ENCODE measurements at regions not wholly inside any gene's neighbourhood (a gene's known extent, or its start where the extent isn't known, plus 50 kb on each side); places are given as distances from the start of the nearest gene placed in this dataset.
A peak's percentile ranks its signal among the peaks of the same experiment; 100 is the strongest.

GRCh38 chr7:41311301-41311700 lies 391.6 kb downstream of the INHBA start:
- no peaks in the 10 kb centered on the region for H3K27me3 ChIP-seq (ENCODE audit: control insufficient read depth, insufficient read depth, low read length)
- no peak overlapping the region for H3K27ac ChIP-seq (ENCODE audit: low read length)
- H3K4me3 ChIP-seq (ENCODE audit: low read length): no peak overlapping the region
- H3K4me1 ChIP-seq (ENCODE audit: control insufficient read depth, insufficient read depth, low read length): 0 out of 2 replicates have a peak, but pooled peaks cover 2% of the 10 kb centered on the region
- no peaks in the 10 kb centered on the region for H3K36me3 ChIP-seq (ENCODE audit: control insufficient read depth, insufficient read depth, low read length)
- DNase-seq (ENCODE audit: low read depth, low spot score): no peak
- WGBS (ENCODE audit: insufficient coverage, insufficient read length): no CpG with 5 or more reads among the region's 3 CpGs
- H3K9me3 ChIP-seq (ENCODE audit: control insufficient read depth, insufficient read depth, low read length): no peaks in the 10 kb centered on the region

GRCh38 chr7:41306486-41306885 lies 396.4 kb downstream of the INHBA start:
- no peaks in the 10 kb centered on the region for H3K9me3 ChIP-seq (ENCODE audit: control insufficient read depth, insufficient read depth, low read length)
- H3K27me3 ChIP-seq (ENCODE audit: control insufficient read depth, insufficient read depth, low read length): no peaks in the 10 kb centered on the region
- no peaks in the 10 kb centered on the region for H3K36me3 ChIP-seq (ENCODE audit: control insufficient read depth, insufficient read depth, low read length)
- no peaks in the 10 kb centered on the region for H3K4me1 ChIP-seq (ENCODE audit: control insufficient read depth, insufficient read depth, low read length)
- H3K27ac ChIP-seq (ENCODE audit: low read length): no peak overlapping the region
- DNase-seq (ENCODE audit: low read depth, low spot score): no peak
- WGBS (ENCODE audit: insufficient coverage, insufficient read length): no CpG with 5 or more reads among the region's 2 CpGs
- H3K4me3 ChIP-seq (ENCODE audit: low read length): no peak overlapping the region

- no peak overlapping the region for H3K4me3 ChIP-seq (ENCODE audit: low read length)
- DNase-seq (ENCODE audit: low read depth, low spot score): no peak
- H3K27me3 ChIP-seq (ENCODE audit: control insufficient read depth, insufficient read depth, low read length): no peaks in the 10 kb centered on the region
- H3K36me3 ChIP-seq (ENCODE audit: control insufficient read depth, insufficient read depth, low read length): no peaks in the 10 kb centered on the region
- no peaks in the 10 kb centered on the region for H3K9me3 ChIP-seq (ENCODE audit: control insufficient read depth, insufficient read depth, low read length)
- no peaks in the 10 kb centered on the region for H3K4me1 ChIP-seq (ENCODE audit: control insufficient read depth, insufficient read depth, low read length)
- WGBS (ENCODE audit: insufficient coverage, insufficient read length): no CpG with 5 or more reads among the region's 1 CpG
- no peak overlapping the region for H3K27ac ChIP-seq (ENCODE audit: low read length)
These were observed 397.9 kb downstream of the INHBA start for GRCh38 chr7:41305001-41305400.

- no peaks in the 10 kb centered on the region for H3K36me3 ChIP-seq (ENCODE audit: control insufficient read depth, insufficient read depth, low read length)
- no peak for DNase-seq (ENCODE audit: low read depth, low spot score)
- H3K4me1 ChIP-seq (ENCODE audit: control insufficient read depth, insufficient read depth, low read length): no peaks in the 10 kb centered on the region
- WGBS (ENCODE audit: insufficient coverage, insufficient read length): no CpG with 5 or more reads among the region's 4 CpGs
- H3K27me3 ChIP-seq (ENCODE audit: control insufficient read depth, insufficient read depth, low read length): no peaks in the 10 kb centered on the region
- no peak overlapping the region for H3K4me3 ChIP-seq (ENCODE audit: low read length)
- no peak overlapping the region for H3K27ac ChIP-seq (ENCODE audit: low read length)
- H3K9me3 ChIP-seq (ENCODE audit: control insufficient read depth, insufficient read depth, low read length): no peaks in the 10 kb centered on the region
These were observed 399.2 kb downstream of the INHBA start for GRCh38 chr7:41303709-41304108.

GRCh38 chr7:41298409-41298808 lies 404.5 kb downstream of the INHBA start:
- H3K36me3 ChIP-seq (ENCODE audit: control insufficient read depth, insufficient read depth, low read length): no peaks in the 10 kb centered on the region
- no peak overlapping the region for H3K27ac ChIP-seq (ENCODE audit: low read length)
- no peaks in the 10 kb centered on the region for H3K9me3 ChIP-seq (ENCODE audit: control insufficient read depth, insufficient read depth, low read length)
- H3K4me3 ChIP-seq (ENCODE audit: low read length): no peak overlapping the region
- H3K27me3 ChIP-seq (ENCODE audit: control insufficient read depth, insufficient read depth, low read length): no peaks in the 10 kb centered on the region
- H3K4me1 ChIP-seq (ENCODE audit: control insufficient read depth, insufficient read depth, low read length): no peaks in the 10 kb centered on the region
- no CpG with 5 or more reads among the region's 2 CpGs for WGBS (ENCODE audit: insufficient coverage, insufficient read length)
- DNase-seq (ENCODE audit: low read depth, low spot score): no peak

GRCh38 chr7:41297166-41297565 lies 405.7 kb downstream of the INHBA start:
- H3K36me3 ChIP-seq (ENCODE audit: control insufficient read depth, insufficient read depth, low read length): no peaks in the 10 kb centered on the region
- H3K27me3 ChIP-seq (ENCODE audit: control insufficient read depth, insufficient read depth, low read length): no peaks in the 10 kb centered on the region
- no peaks in the 10 kb centered on the region for H3K4me1 ChIP-seq (ENCODE audit: control insufficient read depth, insufficient read depth, low read length)
- no CpG with 5 or more reads among the region's 6 CpGs for WGBS (ENCODE audit: insufficient coverage, insufficient read length)
- no peaks in the 10 kb centered on the region for H3K9me3 ChIP-seq (ENCODE audit: control insufficient read depth, insufficient read depth, low read length)
- H3K4me3 ChIP-seq (ENCODE audit: low read length): no peak overlapping the region
- no peak overlapping the region for H3K27ac ChIP-seq (ENCODE audit: low read length)
- no peak for DNase-seq (ENCODE audit: low read depth, low spot score)

- no peaks in the 10 kb centered on the region for H3K4me1 ChIP-seq (ENCODE audit: control insufficient read depth, insufficient read depth, low read length)
- no peaks in the 10 kb centered on the region for H3K27me3 ChIP-seq (ENCODE audit: control insufficient read depth, insufficient read depth, low read length)
- no CpG with 5 or more reads among the region's 1 CpG for WGBS (ENCODE audit: insufficient coverage, insufficient read length)
- H3K36me3 ChIP-seq (ENCODE audit: control insufficient read depth, insufficient read depth, low read length): no peaks in the 10 kb centered on the region
- DNase-seq (ENCODE audit: low read depth, low spot score): no peak
- no peaks in the 10 kb centered on the region for H3K9me3 ChIP-seq (ENCODE audit: control insufficient read depth, insufficient read depth, low read length)
- H3K4me3 ChIP-seq (ENCODE audit: low read length): no peak overlapping the region
- no peak overlapping the region for H3K27ac ChIP-seq (ENCODE audit: low read length)
These were observed 407.5 kb downstream of the INHBA start for GRCh38 chr7:41295455-41295815.

- no peak for DNase-seq (ENCODE audit: low read depth, low spot score)
- Histone ChIP-seq H3K4me1 (ENCODE audit: control insufficient read depth, insufficient read depth, low read length) (no peaks in the 10 kb centered on the region), H3K27me3 (ENCODE audit: control insufficient read depth, insufficient read depth, low read length) (no peaks in the 10 kb centered on the region), H3K36me3 (ENCODE audit: control insufficient read depth, insufficient read depth, low read length) (no peaks in the 10 kb centered on the region), H3K9me3 (ENCODE audit: control insufficient read depth, insufficient read depth, low read length) (no peaks in the 10 kb centered on the region), H3K4me3 (ENCODE audit: low read length) (no peak overlapping the region), H3K27ac (ENCODE audit: low read length) (no peak overlapping the region)
- no CpG with 5 or more reads among the region's 4 CpGs for WGBS (ENCODE audit: insufficient coverage, insufficient read length)
These were observed 408.1 kb downstream of the INHBA start for GRCh38 chr7:41294556-41295454.

- no CpG with 5 or more reads among the region's 3 CpGs for WGBS (ENCODE audit: insufficient coverage, insufficient read length)
- DNase-seq (ENCODE audit: low read depth, low spot score): no peak
- Histone ChIP-seq H3K4me1 (ENCODE audit: control insufficient read depth, insufficient read depth, low read length) (no peaks in the 10 kb centered on the region), H3K27me3 (ENCODE audit: control insufficient read depth, insufficient read depth, low read length) (no peaks in the 10 kb centered on the region; the same call in 1 of the 2 replicates), H3K27ac (ENCODE audit: low read length) (no peak overlapping the region), H3K9me3 (ENCODE audit: control insufficient read depth, insufficient read depth, low read length) (no peaks in the 10 kb centered on the region), H3K36me3 (ENCODE audit: control insufficient read depth, insufficient read depth, low read length) (no peaks in the 10 kb centered on the region), H3K4me3 (ENCODE audit: low read length) (no peak overlapping the region)
These were observed 410.4 kb downstream of the INHBA start for GRCh38 chr7:41292487-41292886.

GRCh38 chr7:41287559-41288335 lies 415.1 kb downstream of the INHBA start:
- no CpG with 5 or more reads among the region's 2 CpGs for WGBS (ENCODE audit: insufficient coverage, insufficient read length)
- Histone ChIP-seq H3K4me1 (ENCODE audit: control insufficient read depth, insufficient read depth, low read length) (no peaks in the 10 kb centered on the region), H3K27ac (ENCODE audit: low read length) (no peak overlapping the region), H3K36me3 (ENCODE audit: control insufficient read depth, insufficient read depth, low read length) (no peaks in the 10 kb centered on the region), H3K9me3 (ENCODE audit: control insufficient read depth, insufficient read depth, low read length) (no peaks in the 10 kb centered on the region), H3K4me3 (ENCODE audit: low read length) (no peak overlapping the region), H3K27me3 (ENCODE audit: control insufficient read depth, insufficient read depth, low read length) (no peaks in the 10 kb centered on the region; the same call in 1 of the 2 replicates)
- peak; percentile 13 for DNase-seq (ENCODE audit: low read depth, low spot score)

All from iPS DF 6.9 (cell line).